MM.1S (cell line): ENCODE measurements at regions not wholly inside any gene's neighbourhood (a gene's known extent, or its start where the extent isn't known, plus 50 kb on each side); places are given as distances from the start of the nearest gene placed in this dataset.

ENCODE experiments used
- DNase-seq: peaks from one replicate; pipeline ENCODE4 v3.0.0-alpha.2; 2015
- H2AFZ ChIP-seq: fragments of 300-600 bp; sonication (generic); 2 replicates; pipeline ENCODE4 v1.6.0; 2016; ENCODE audit warnings: antibody characterized with exemption, low read length
- H3F3A ChIP-seq: fragments of 300-600 bp; sonication (generic); 2 replicates; pipeline ENCODE4 v1.6.1; 2016; ENCODE audit warnings: mild to moderate bottlenecking, antibody characterized with exemption, low read length, moderate library complexity, mixed read lengths; ENCODE audit not compliant: insufficient read depth
- H3K27ac ChIP-seq: fragments of 300-600 bp; sonication (generic); 2 replicates; pipeline ENCODE4 v1.5.1; 2016; ENCODE audit warnings: mild to moderate bottlenecking, low read length
- H3K27me3 ChIP-seq: fragments of 300-600 bp; sonication (generic); replicated peaks from 2 replicates; pipeline ENCODE4 v1.6.0; 2016; ENCODE audit warnings: low read length; ENCODE audit not compliant: insufficient read depth
- H3K36me3 ChIP-seq: fragments of 300-600 bp; sonication (generic); replicated peaks from 2 replicates; pipeline ENCODE4 v1.6.1; 2016; ENCODE audit warnings: mild to moderate bottlenecking, low read length, mixed read lengths; ENCODE audit not compliant: insufficient read depth
- H3K4me1 ChIP-seq: fragments of 300-600 bp; sonication (generic); 2 replicates; pipeline ENCODE4 v1.6.1; 2016; ENCODE audit warnings: low read length, mixed read lengths
- H3K4me2 ChIP-seq: fragments of 300-600 bp; sonication (generic); 2 replicates; pipeline ENCODE4 v1.6.0; 2016; ENCODE audit warnings: low read depth, low read length
- H3K4me3 ChIP-seq: fragments of 300-600 bp; sonication (generic); 2 replicates; pipeline ENCODE4 v1.5.1; 2016; ENCODE audit warnings: low read length, mixed read lengths
- H3K79me2 ChIP-seq: fragments of 300-600 bp; sonication (generic); 2 replicates; pipeline ENCODE4 v1.6.1; 2016; ENCODE audit warnings: mixed run types, low read length, mixed read lengths
- H3K9ac ChIP-seq: fragments of 300-600 bp; sonication (generic); 2 replicates; pipeline ENCODE4 v1.6.1; 2016; ENCODE audit warnings: low read length, mixed read lengths
- H3K9me2 ChIP-seq: fragments of 300-600 bp; sonication (generic); replicated peaks from 2 replicates; pipeline ENCODE4 v1.6.1; 2016; ENCODE audit warnings: mild to moderate bottlenecking, low read length, mixed read lengths; ENCODE audit not compliant: insufficient read depth
- H3K9me3 ChIP-seq: fragments of 300-600 bp; sonication (generic); replicated peaks from 2 replicates; pipeline ENCODE4 v1.6.1; 2016; ENCODE audit warnings: mild to moderate bottlenecking, low read length, mixed read lengths; ENCODE audit not compliant: insufficient read depth
- H4K20me1 ChIP-seq: fragments of 300-600 bp; sonication (generic); 2 replicates; pipeline ENCODE4 v1.6.1; 2016; ENCODE audit warnings: mild to moderate bottlenecking, low read length, moderate library complexity, mixed read lengths; ENCODE audit not compliant: insufficient read depth
- CTCF ChIP-seq: fragments of 300-600 bp; sonication (generic); IDR thresholded peaks from 2 replicates; pipeline ENCODE4 v1.5.1; 2016; ENCODE audit warnings: antibody characterized with exemption, low read length, mixed read lengths
- EZH2 ChIP-seq: fragments of 300-600 bp; sonication (generic); optimal IDR thresholded peaks from 2 replicates; pipeline ENCODE3; 2017; ENCODE audit warnings: low read depth, mild to moderate bottlenecking, antibody characterized with exemption, low read length, mixed read lengths
- EZH2phosphoT487 ChIP-seq: fragments of 300-600 bp; sonication (generic); IDR thresholded peaks from 2 replicates; pipeline ENCODE4 v1.6.1; 2018; ENCODE audit warnings: antibody characterized with exemption, low read length

GRCh38 chr2:136255127-136255526, 137.2 kb upstream of the CXCR4 start:
- Histone ChIP-seq H3K4me2 (no peak overlapping the region), H3K79me2 (no peaks in the 10 kb centered on the region), H3K9me2 (no peaks in the 10 kb centered on the region), H3K9me3 (no peaks in the 10 kb centered on the region), H3K4me1 (no peaks in the 10 kb centered on the region), H2AFZ (no peak overlapping the region), H3F3A (no peaks in the 10 kb centered on the region), H3K9ac (no peak overlapping the region), H3K27me3 (no peaks in the 10 kb centered on the region), H3K4me3 (no peak overlapping the region), H3K27ac (no peak overlapping the region), H4K20me1 (no peaks in the 10 kb centered on the region), H3K36me3 (no peaks in the 10 kb centered on the region)
- DNase-seq = no peak
- TF ChIP-seq EZH2 (no peak), CTCF (no peak), EZH2phosphoT487 (no peak)

- no peak for DNase-seq
- H2AFZ ChIP-seq = no peak overlapping the region
- no peaks in the 10 kb centered on the region for H3K79me2 ChIP-seq
- no peak overlapping the region for H3K9ac ChIP-seq
- TF ChIP-seq EZH2phosphoT487 (no peak), CTCF (no peak), EZH2 (no peak)
- no peaks in the 10 kb centered on the region for H3K27me3 ChIP-seq
- no peak overlapping the region for H3K4me2 ChIP-seq
- H3K9me2 ChIP-seq = no peaks in the 10 kb centered on the region
- no peaks in the 10 kb centered on the region for H3K36me3 ChIP-seq
- no peak overlapping the region for H3K27ac ChIP-seq
- no peaks in the 10 kb centered on the region for H3K9me3 ChIP-seq
- H4K20me1 ChIP-seq = no peaks in the 10 kb centered on the region
- H3F3A ChIP-seq = no peaks in the 10 kb centered on the region
- H3K4me3 ChIP-seq = no peak overlapping the region
- no peaks in the 10 kb centered on the region for H3K4me1 ChIP-seq
Measured at GRCh38 chr2:136254681-136255080, 136.7 kb upstream of the CXCR4 start.

- Histone ChIP-seq H3K9me3 (no peaks in the 10 kb centered on the region), H3F3A (no peaks in the 10 kb centered on the region), H3K79me2 (no peaks in the 10 kb centered on the region), H4K20me1 (no peaks in the 10 kb centered on the region), H3K27ac (no peak overlapping the region), H3K4me1 (no peaks in the 10 kb centered on the region), H3K9ac (no peak overlapping the region), H3K36me3 (no peaks in the 10 kb centered on the region), H3K27me3 (no peaks in the 10 kb centered on the region), H3K4me2 (no peak overlapping the region), H3K4me3 (no peak overlapping the region), H3K9me2 (no peaks in the 10 kb centered on the region), H2AFZ (no peak overlapping the region)
- TF ChIP-seq CTCF = no peak
- TF ChIP-seq EZH2 = no peak
- TF ChIP-seq EZH2phosphoT487 = no peak
- DNase-seq = peak; percentile 12
Measured at GRCh38 chr2:136253288-136254004, 135.5 kb upstream of the CXCR4 start.
